GM12878 (cell line): ENCODE measurements at regions not wholly inside any gene's neighbourhood (a gene's known extent, or its start where the extent isn't known, plus 50 kb on each side); places are given as distances from the start of the nearest gene placed in this dataset.

Experiments used
- ATAC-seq: fragments of 200-7000 bp; cut with Tn5 transposase; 3 replicates; pipeline ENCODE4 v1.9.1; 2020; ENCODE audit warnings: mild to moderate bottlenecking, moderate library complexity
- BruUV-seq: library from RNA; stranded (reverse); fragments of 400-500 nt; replicated peaks from 2 replicates; lab custom pipeline; 2021; lab: Mats Ljungman, UMichigan
- CTCF ChIA-PET: fragments of 300-600 bp; sonication (Branson Sonifier 250); formaldehyde crosslinking; extraction: SDS; loops from one replicate; lab custom pipeline; 2021; ENCODE audit warnings: inconsistent platforms; lab: Yijun Ruan, JAX
- POLR2A ChIA-PET: fragments of 350-600 bp; formaldehyde crosslinking; extraction: SDS; loops from one replicate; lab custom pipeline; 2021; ENCODE audit warnings: inconsistent platforms; lab: Charles Lee
- RAD21 ChIA-PET: fragments of 300-600 bp; sonication (Branson Sonifier 250); formaldehyde crosslinking; loops from one replicate; lab custom pipeline; 2023; ENCODE audit warnings: antibody characterized with exemption; ENCODE audit not compliant: unreplicated experiment; lab: Charles Lee
- SMC1A ChIA-PET: fragments of 300-600 bp; sonication (Branson Sonifier 250); formaldehyde crosslinking; loops from one replicate; lab custom pipeline; 2023; ENCODE audit not compliant: unreplicated experiment, uncharacterized antibody; lab: Charles Lee
- DNase-seq: peaks from one replicate; pipeline ENCODE4 v3.0.0-alpha.2; 2011; ENCODE audit warnings: low read depth, low spot score
- FAIRE-seq: peaks from 3 replicates; lab custom pipeline; 2011; peaks lifted over from hg19 to GRCh38; lab: Jason Lieb, UNC
- H2AFZ ChIP-seq: 2 replicates; pipeline ENCODE4 v1.6.0; 2011; ENCODE audit warnings: low read depth, low read length, control low read depth; ENCODE audit not compliant: control insufficient read depth
- H3K27ac ChIP-seq: 2 replicates; pipeline ENCODE4 v1.5.1; 2011; ENCODE audit warnings: control low read depth; ENCODE audit not compliant: control insufficient read depth, insufficient read depth
- H3K27me3 ChIP-seq, 2 experiments: replicated peaks in 1 of 2; 2 replicates each; pipeline versions ENCODE4 v1.6.0 to v1.6.1; 2011; ENCODE audit warnings: low read length in 1 of 2; ENCODE audit not compliant: control insufficient read depth in 2 of 2, insufficient read depth in 2 of 2
- H3K36me3 ChIP-seq, 2 experiments: 2 replicates each; pipeline ENCODE4 v1.5.1; 2011; ENCODE audit warnings: low read length in 1 of 2; ENCODE audit not compliant: control insufficient read depth in 2 of 2, insufficient read depth in 2 of 2
- H3K4me1 ChIP-seq: 2 replicates; pipeline ENCODE4 v1.6.1; 2011; ENCODE audit warnings: mild to moderate bottlenecking, low read length, moderate library complexity, mixed read lengths; ENCODE audit not compliant: control insufficient read depth, insufficient read depth
- H3K4me2 ChIP-seq: 2 replicates; pipeline ENCODE4 v1.6.0; 2011; ENCODE audit warnings: control low read depth; ENCODE audit not compliant: control insufficient read depth, insufficient read depth
- H3K4me3 ChIP-seq: fragments of 200-600 bp; sonication (generic); 2 replicates; pipeline ENCODE4 v1.5.1; 2016
- H3K79me2 ChIP-seq: 2 replicates; pipeline ENCODE4 v1.6.0; 2011; ENCODE audit warnings: low read length; ENCODE audit not compliant: control insufficient read depth, insufficient read depth
- H3K9ac ChIP-seq: 2 replicates; pipeline ENCODE4 v1.8.0; 2011; ENCODE audit warnings: low read length, control low read depth, mixed read lengths; ENCODE audit not compliant: control insufficient read depth, insufficient read depth
- H3K9me3 ChIP-seq: replicated peaks from 3 replicates; pipeline ENCODE4 v1.5.1; 2011; ENCODE audit warnings: mild to moderate bottlenecking, low read length; ENCODE audit not compliant: control insufficient read depth, insufficient read depth
- H4K20me1 ChIP-seq: 2 replicates; pipeline ENCODE4 v1.6.0; 2011; ENCODE audit not compliant: control insufficient read depth, insufficient read depth
- ETV6 ChIP-seq, 2 experiments: fragments of 450-650 bp in 1 of 2; IDR thresholded peaks in 1 of 2; conservative IDR thresholded peaks in 1 of 2; 2 replicates each; pipeline ENCODE4 v1.6.1; 2014; ENCODE audit warnings: antibody characterized with exemption in 1 of 2, borderline replicate concordance in 1 of 2, low read depth in 1 of 2, mild to moderate bottlenecking in 1 of 2, moderate library complexity in 1 of 2
- EZH2 ChIP-seq: IDR thresholded peaks from 2 replicates; pipeline ENCODE4 v1.6.1; 2012; ENCODE audit warnings: low read depth, mild to moderate bottlenecking, control low read depth, inconsistent platforms, low read length, borderline replicate concordance; ENCODE audit not compliant: control insufficient read depth
- FOS ChIP-seq: IDR thresholded peaks from 3 replicates; pipeline ENCODE4 v1.6.1; 2011; ENCODE audit warnings: borderline replicate concordance; ENCODE audit not compliant: insufficient read length; ENCODE audit errors: extremely low read depth
- IKZF1 ChIP-seq: fragments of 450-650 bp; conservative IDR thresholded peaks from 2 replicates; pipeline ENCODE4 v1.6.1; 2017; ENCODE audit warnings: antibody characterized with exemption, mild to moderate bottlenecking
- IRF3 ChIP-seq: fragments of 450-650 bp; IDR thresholded peaks from 2 replicates; pipeline ENCODE4 v1.6.1; 2014; ENCODE audit warnings: mild to moderate bottlenecking
- KLF5 ChIP-seq: fragments of 450-650 bp; IDR thresholded peaks from 2 replicates; pipeline ENCODE4 v1.6.1; 2014; ENCODE audit warnings: mild to moderate bottlenecking; ENCODE audit not compliant: partially characterized antibody
- NBN ChIP-seq: fragments of 450-650 bp; IDR thresholded peaks from 2 replicates; pipeline ENCODE4 v1.6.1; 2016
- NFXL1 ChIP-seq: fragments of 450-650 bp; IDR thresholded peaks from 2 replicates; pipeline ENCODE4 v1.6.1; 2017; ENCODE audit warnings: antibody characterized with exemption, mild to moderate bottlenecking, borderline replicate concordance
- NR2C2 ChIP-seq: IDR thresholded peaks from 2 replicates; pipeline ENCODE4 v1.6.1; 2011; ENCODE audit warnings: borderline replicate concordance, low read depth; ENCODE audit not compliant: control insufficient read depth, insufficient read length
- PAX8 ChIP-seq: fragments of 450-650 bp; IDR thresholded peaks from 2 replicates; pipeline ENCODE4 v1.6.1; 2017; ENCODE audit warnings: mild to moderate bottlenecking, moderate library complexity
- PML ChIP-seq: IDR thresholded peaks from 2 replicates; pipeline ENCODE4 v1.6.1; 2012; ENCODE audit warnings: low read length, inconsistent platforms
- POLR2AphosphoS5 ChIP-seq: IDR thresholded peaks from 2 replicates; pipeline ENCODE4 v1.6.1; 2011; ENCODE audit warnings: mild to moderate bottlenecking, low read length, inconsistent platforms
- RELB ChIP-seq: fragments of 450-650 bp; IDR thresholded peaks from 2 replicates; pipeline ENCODE4 v1.6.1; 2017; ENCODE audit warnings: low read depth, mild to moderate bottlenecking, moderate library complexity
- RFX5 ChIP-seq: IDR thresholded peaks from 2 replicates; pipeline ENCODE4 v1.6.1; 2011; ENCODE audit warnings: low read depth, low read length, improper control_type of control experiment
- TCF3 ChIP-seq: IDR thresholded peaks from 2 replicates; pipeline ENCODE4 v1.6.1; 2012; ENCODE audit warnings: low read depth, mild to moderate bottlenecking, low read length, borderline replicate concordance; ENCODE audit not compliant: insufficient read depth
- ZNF207 ChIP-seq: fragments of 450-650 bp; IDR thresholded peaks from 2 replicates; pipeline ENCODE4 v1.6.1; 2014; ENCODE audit warnings: antibody characterized with exemption, mild to moderate bottlenecking, borderline replicate concordance
- WGBS: methylation state at CpG from one replicate; pipeline ENCODE4 v1.1.6; 2016; ENCODE audit warnings: low lambda C conversion rate; ENCODE audit not compliant: insufficient replicate concordance, insufficient coverage; ENCODE audit errors: missing lambda C conversion rate; 5-methylcytosine and 5-hydroxymethylcytosine counted together
- in situ Hi-C: fragments of 300-500 bp; cut with MboI; formaldehyde crosslinking; loops from 9 replicates; pipeline ENCODE4 v1.14.3; 2018; ENCODE audit warnings: mixed read lengths
- intact Hi-C: fragments of 100-400 bp; cut with micrococcal nuclease; formaldehyde crosslinking; loops from one replicate; pipeline ENCODE4 v1.14.2; 2022; ENCODE audit not compliant: unreplicated experiment

- Histone ChIP-seq H3K9ac (no peak overlapping the region), H3K36me3 (no peaks in the 10 kb centered on the region), H3K79me2 (no peaks in the 10 kb centered on the region), H3K4me1 (no peaks in the 10 kb centered on the region), H3K27me3 (no peaks in the 10 kb centered on the region; a peak in 1 of 4 replicates)
- WGBS, result 47% methylated on average over 4 of the region's 4 CpGs
- ChIA-PET RAD21 (interaction anchor here (1.1 to 3.1 kb wide), 9 partner anchors 172 to 474 kb away, joined by 3 to 41 read pairs (median 5); no protein-coding TSS in a partner anchor), SMC1A (interaction anchor here (0.8 to 3.3 kb wide), 26 partner anchors 8 to 516 kb away, joined by 3 to 52 read pairs (median 3); no protein-coding TSS in a partner anchor)
- FAIRE-seq, result no peak
- no peak for TF ChIP-seq PML
- no peak for TF ChIP-seq RELB
- TF ChIP-seq PAX8, result no peak
- no peak for TF ChIP-seq FOS
- TF ChIP-seq EZH2, result no peak
- TF ChIP-seq IRF3, result no peak
- TF ChIP-seq RFX5, result no peak
- no peak for TF ChIP-seq POLR2AphosphoS5
- no peak for TF ChIP-seq ZNF207
- no peak for TF ChIP-seq NR2C2
- no peak for TF ChIP-seq NFXL1
- no peak for TF ChIP-seq NBN
- TF ChIP-seq ETV6 (conservative IDR thresholded peaks at IDR 0.05 in 1 of 2, IDR thresholded peaks at IDR 0.05 in 1 of 2; ENCODE audit: borderline replicate concordance in 1 of 2, low read depth in 1 of 2), result no peak
- no peak for TF ChIP-seq TCF3
- TF ChIP-seq IKZF1, result no peak
- TF ChIP-seq KLF5, result no peak
- TF ChIP-seq, all 136 proteins: peak for 0
- no peaks in the 10 kb centered on the region for H4K20me1 ChIP-seq
- CTCF ChIA-PET, result interaction anchor here (0.6 to 12.1 kb wide), 38 partner anchors 9 to 519 kb away, joined by 3 to 133 read pairs (median 4); no protein-coding TSS in a partner anchor
- DNase-seq (no peak), ATAC-seq (no peak)
- intact Hi-C loops (loop anchor here (5.0 kb wide), 3 partner anchors 182 to 297 kb away; no protein-coding TSS in a partner anchor), in situ Hi-C loops (loop anchor here (5.0 to 10.0 kb wide), 2 partner anchors 468 to 795 kb away; no protein-coding TSS in a partner anchor)
- no peak overlapping the region for H3K27ac ChIP-seq
- POLR2A ChIA-PET, result no interaction called here
- no peak overlapping the region for H3K4me2 ChIP-seq
- no peak overlapping the region for H3K4me3 ChIP-seq
- H2AFZ ChIP-seq, result no peak overlapping the region
- no TSS peak for BruUV-seq
- no peaks in the 10 kb centered on the region for H3K9me3 ChIP-seq
Observed at GRCh38 chr6:134640229-134640628, 309.7 kb downstream of the ALDH8A1 start.
